ENCODE measurements at regions not wholly inside any gene's neighbourhood (a gene's known extent, or its start where the extent isn't known, plus 50 kb on each side); places are given as distances from the start of the nearest gene placed in this dataset.

DNA sequence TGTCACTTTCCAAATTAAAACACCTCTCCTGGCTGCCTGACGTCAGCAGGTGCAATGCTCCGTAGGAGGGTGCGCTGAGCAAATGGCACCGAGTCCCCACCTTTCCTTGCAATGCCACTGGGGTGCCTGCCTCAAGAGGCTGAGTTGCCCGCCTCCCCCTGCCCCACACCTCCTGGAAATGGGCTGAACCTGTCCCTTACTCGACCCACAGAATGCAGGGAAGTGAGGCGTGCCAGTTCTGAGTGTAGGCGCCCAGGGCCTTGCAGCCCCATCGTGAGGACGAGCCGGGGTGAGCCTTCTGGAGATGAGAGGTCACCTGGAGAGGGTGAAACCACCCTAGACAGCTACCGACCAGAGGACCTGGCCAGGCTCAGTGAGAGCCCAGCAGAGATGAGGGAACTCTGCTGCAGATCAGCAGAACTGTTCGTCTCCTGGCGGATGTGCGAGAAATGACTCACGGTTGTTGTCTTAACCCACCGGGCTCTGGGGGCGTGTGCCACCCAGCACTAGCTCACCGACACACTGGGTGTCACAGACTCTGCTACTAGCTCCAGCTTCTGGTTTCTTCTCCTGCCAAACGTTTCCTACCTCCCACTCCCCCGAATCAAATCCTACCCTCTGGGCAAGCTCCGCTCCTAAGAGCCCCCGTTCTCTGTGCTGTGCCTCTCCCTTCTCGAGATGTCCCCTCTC, 168.7 kb upstream of the HDAC4 start:
- TF ChIP-seq, protein P1, sequence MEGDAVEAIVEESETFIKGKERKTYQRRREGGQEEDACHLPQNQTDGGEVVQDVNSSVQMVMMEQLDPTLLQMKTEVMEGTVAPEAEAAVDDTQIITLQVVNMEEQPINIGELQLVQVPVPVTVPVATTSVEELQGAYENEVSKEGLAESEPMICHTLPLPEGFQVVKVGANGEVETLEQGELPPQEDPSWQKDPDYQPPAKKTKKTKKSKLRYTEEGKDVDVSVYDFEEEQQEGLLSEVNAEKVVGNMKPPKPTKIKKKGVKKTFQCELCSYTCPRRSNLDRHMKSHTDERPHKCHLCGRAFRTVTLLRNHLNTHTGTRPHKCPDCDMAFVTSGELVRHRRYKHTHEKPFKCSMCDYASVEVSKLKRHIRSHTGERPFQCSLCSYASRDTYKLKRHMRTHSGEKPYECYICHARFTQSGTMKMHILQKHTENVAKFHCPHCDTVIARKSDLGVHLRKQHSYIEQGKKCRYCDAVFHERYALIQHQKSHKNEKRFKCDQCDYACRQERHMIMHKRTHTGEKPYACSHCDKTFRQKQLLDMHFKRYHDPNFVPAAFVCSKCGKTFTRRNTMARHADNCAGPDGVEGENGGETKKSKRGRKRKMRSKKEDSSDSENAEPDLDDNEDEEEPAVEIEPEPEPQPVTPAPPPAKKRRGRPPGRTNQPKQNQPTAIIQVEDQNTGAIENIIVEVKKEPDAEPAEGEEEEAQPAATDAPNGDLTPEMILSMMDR (IDR thresholded peaks at IDR 0.05), result no peak
- TF ChIP-seq ZFX (IDR thresholded peaks at IDR 0.05; ENCODE audit: borderline replicate concordance), result no peak
- H3K27ac ChIP-seq, result no peak overlapping the region

DNA sequence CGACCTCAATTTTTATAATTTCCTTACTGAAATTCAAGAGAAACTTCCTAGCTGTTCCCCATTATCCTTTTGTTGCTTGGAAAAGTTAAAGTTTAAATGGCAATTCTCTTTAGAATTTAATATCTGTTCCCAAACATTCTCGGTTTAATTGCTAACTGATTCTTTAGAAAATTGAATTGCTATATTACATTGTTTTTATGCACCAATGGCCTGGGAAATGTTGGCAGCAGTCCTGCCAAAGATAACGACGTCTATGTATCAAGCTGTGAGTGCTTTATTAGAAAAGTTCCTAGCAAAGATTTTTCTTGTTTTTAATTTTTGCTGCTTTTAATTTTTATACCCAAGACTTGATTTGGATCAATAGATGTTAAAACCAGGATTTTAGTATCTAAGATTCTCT, 167.8 kb upstream of the HDAC4 start:
- H3K27ac ChIP-seq, result no peak overlapping the region
- no peak for TF ChIP-seq ZFX (IDR thresholded peaks at IDR 0.05; ENCODE audit: borderline replicate concordance)
- TF ChIP-seq, protein P1 (IDR thresholded peaks at IDR 0.05), result no peak

GRCh38 chr2:239567786-239568185, 167.0 kb upstream of the HDAC4 start:
- no peak overlapping the region for H3K27ac ChIP-seq
- no peak for TF ChIP-seq ZFX (IDR thresholded peaks at IDR 0.05; ENCODE audit: borderline replicate concordance)
- TF ChIP-seq, protein P1 (IDR thresholded peaks at IDR 0.05), result no peak

DNA sequence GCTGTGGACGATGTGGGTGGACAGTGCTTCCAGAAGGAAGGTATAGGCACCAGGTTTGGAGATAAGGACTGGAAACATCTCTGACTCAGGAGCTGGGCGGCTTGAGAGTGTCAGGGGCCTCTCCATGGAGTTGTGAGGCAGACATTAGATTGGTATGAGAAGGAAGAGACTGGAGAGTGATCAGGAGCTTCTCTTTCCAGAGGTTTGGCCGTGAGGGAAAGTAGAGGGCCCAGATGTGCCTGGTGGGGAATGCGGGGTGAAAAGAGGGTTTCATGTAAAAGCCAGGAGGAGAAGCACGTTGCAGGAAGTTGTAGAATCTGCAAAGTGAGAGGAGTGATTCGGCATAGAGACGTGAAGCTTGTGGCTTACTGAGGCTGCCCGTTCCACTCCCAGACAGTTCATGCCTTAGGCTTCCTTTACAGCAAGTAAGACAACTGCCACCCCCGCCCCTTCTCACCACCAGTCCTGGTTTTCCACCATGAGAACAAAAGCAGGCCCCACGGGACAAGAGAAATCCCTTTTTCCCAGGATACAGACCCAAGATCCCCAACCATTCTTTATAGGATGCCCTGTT, 166.3 kb upstream of the HDAC4 start:
- no peak for TF ChIP-seq ZFX (IDR thresholded peaks at IDR 0.05; ENCODE audit: borderline replicate concordance)
- TF ChIP-seq, protein P1 (IDR thresholded peaks at IDR 0.05), result no peak
- H3K27ac ChIP-seq, result no peak overlapping the region

DNA sequence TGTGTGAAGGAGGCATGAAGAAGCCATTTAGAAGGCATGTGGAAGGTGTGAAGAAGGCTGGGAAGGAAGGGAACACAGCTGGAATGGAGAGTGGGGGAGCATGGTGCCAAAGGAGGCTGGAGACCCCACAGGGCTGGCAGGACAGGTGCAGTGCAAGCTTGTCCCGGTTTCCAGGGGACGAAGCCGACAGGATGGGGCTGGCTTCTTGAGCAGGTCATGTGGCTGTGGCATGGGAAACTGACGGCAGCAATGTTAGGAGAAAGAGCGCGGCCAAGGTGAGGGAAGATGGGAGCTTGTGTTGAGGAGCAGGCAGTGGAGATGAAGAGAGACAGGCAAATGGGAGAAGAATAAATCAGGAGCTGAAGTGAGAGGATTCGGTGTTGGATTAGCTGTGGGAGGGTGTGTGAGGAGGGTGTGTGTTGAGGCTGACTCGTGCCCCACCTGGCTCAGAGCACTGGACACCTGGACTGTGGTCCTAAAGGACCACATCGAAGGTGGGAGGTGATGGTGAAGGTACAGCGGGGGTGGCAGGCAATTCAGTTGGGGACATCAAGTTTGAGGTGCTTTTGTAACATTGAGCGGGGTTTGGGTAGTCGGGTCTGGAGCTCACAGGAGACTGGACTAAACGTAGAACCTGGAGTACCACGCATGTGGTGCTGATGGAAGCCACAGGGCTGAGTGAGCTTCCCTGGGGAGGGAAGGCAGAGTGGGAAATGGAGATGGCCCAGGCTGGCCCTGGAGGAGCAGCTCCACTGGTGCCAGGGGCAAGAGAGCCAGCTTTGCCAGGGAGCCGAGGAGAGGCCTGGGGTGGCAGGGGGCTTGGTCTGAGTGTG, 165.6 kb upstream of the HDAC4 start:
- H3K27ac ChIP-seq, result no peak overlapping the region
- TF ChIP-seq ZFX (IDR thresholded peaks at IDR 0.05; ENCODE audit: borderline replicate concordance), result no peak
- TF ChIP-seq, protein P1 (IDR thresholded peaks at IDR 0.05), result no peak

GRCh38 chr2:239564587-239564986, 163.8 kb upstream of the HDAC4 start:
- H3K27ac ChIP-seq, result no peak overlapping the region
- TF ChIP-seq ZFX (IDR thresholded peaks at IDR 0.05; ENCODE audit: borderline replicate concordance), result no peak
- TF ChIP-seq, protein P1 (IDR thresholded peaks at IDR 0.05), result no peak

- TF ChIP-seq ZFX (IDR thresholded peaks at IDR 0.05; ENCODE audit: borderline replicate concordance), result no peak
- TF ChIP-seq, protein P1 (IDR thresholded peaks at IDR 0.05), result no peak
- H3K27ac ChIP-seq, result no peak overlapping the region
Observed at GRCh38 chr2:239563561-239563960, 162.7 kb upstream of the HDAC4 start.

Data from 22Rv1 (cell line).